Skeletal muscle cell (primary cell): ENCODE measurements at regions not wholly inside any gene's neighbourhood (a gene's known extent, or its start where the extent isn't known, plus 50 kb on each side); places are given as distances from the start of the nearest gene placed in this dataset.
A peak's percentile ranks its signal among the peaks of the same experiment; 100 is the strongest.

Source experiments
- DNase-seq: peaks from one replicate; pipeline ENCODE4 v3.0.0-alpha.2; 2010; ENCODE audit warnings: low read depth
- H3K4me3 ChIP-seq: 2 replicates; pipeline ENCODE4 v1.5.1; 2011; ENCODE audit warnings: low read depth, mild to moderate bottlenecking, control low read depth, low read length, moderate library complexity

DNA sequence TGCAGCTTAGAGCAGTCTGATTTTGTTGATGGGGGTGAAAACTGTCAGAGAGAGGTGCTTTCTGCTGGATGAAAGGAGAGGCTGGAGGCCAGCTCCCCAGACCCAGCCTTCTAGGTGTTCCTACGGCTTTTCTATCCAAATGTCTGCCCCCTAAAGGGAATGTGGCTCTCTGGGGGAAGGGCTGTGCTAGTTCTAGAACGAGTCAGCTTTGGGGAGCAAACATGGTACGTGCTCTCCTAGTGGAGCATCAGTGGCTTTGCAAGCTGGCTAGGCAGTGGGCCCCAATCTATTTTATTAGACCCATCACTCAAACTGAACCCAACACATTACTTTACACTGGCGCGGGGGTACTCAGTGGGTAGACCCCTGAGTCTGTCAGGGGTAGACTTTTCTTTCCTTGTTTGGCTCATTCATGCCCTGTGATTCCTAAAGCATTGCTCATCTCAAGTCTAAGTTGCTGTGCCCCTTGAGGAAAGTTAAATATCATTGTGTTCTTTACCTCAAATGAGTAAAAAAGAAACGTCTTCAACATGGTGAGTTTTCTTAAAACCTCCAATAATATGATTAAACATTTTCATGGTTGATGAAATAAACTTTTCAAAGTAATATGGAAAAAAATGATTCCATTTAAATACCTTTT, 254.9 kb downstream of the DLEU7 start:
- no peak overlapping the region for H3K4me3 ChIP-seq
- no peak for DNase-seq

DNA sequence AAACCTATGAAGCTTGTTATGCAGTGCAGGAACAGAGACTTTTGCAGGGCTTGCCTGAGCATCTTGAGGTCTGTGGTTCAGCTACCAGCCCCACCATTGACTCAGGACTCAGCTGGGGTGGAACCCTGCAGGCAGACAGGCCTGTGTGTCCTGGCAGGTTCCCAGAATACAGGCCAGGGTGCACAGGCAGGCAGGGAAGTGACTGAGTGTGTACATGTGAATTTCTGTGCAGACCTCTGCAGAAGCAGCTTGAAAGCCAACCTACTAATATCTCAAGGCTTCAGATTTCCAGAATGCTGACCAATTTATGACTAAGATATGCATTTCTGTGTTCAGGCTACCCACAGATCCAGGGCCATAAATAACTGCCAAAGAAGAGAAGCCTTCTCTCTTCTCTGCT, 254.4 kb downstream of the DLEU7 start:
- H3K4me3 ChIP-seq = no peak overlapping the region
- DNase-seq = peak; percentile 97

DNA sequence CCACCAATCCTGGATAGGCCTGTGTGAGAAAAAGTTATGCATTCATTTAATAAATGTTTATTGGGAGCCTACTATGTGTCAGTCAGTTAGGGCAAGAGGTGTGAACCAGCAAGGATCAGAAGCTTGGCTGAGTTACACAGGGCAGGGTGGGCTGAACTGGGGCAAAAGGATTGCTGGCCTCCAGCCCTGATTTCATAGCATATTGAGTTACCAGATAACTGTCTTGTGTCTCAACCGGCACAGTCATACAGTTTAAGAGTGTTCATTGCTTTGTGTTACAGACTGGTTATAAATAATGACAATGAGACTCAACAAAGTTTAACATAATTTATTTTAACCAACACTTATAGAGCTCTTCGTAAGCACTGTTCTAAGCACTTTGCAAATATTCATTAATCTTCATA, 253.8 kb downstream of the DLEU7 start:
- peak; percentile 82 for DNase-seq

DNA sequence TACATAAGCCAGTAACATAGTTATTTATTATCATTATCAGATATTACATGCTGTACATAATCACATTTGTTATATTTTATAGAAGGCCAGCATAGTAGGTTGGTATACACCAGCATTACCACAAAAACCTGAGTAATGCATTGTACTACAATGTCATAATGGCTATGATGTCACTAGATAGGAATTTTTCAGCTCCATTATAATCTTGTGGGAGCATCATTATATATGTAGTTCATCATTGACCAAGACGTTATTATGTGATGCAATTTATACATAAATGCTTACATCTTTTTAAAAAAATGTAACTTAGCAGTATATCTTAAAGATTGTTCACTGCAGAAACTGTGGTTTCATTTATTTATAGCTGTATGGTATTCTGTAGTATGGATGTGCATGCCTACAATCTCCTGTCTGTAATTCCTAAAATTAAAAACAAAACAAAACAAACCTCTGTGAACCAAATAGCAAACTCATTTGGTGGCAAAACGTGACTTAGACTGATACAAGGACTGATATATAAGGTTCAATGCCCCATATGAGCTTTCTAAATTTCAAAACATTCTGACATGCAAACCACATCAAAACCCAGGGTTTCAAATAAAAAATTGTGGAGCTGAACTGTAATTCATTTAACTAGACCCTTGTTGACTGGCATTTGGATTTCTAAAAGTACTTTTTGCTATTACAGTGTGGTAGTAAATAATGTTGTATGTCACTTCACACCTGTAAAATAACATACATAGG, 250.9 kb downstream of the DLEU7 start:
- H3K4me3 ChIP-seq = no peak overlapping the region
- peak; percentile 62 for DNase-seq

More for the DNA sequence above, 253.8 kb downstream of the DLEU7 start:
- no peak overlapping the region for H3K4me3 ChIP-seq

DNA sequence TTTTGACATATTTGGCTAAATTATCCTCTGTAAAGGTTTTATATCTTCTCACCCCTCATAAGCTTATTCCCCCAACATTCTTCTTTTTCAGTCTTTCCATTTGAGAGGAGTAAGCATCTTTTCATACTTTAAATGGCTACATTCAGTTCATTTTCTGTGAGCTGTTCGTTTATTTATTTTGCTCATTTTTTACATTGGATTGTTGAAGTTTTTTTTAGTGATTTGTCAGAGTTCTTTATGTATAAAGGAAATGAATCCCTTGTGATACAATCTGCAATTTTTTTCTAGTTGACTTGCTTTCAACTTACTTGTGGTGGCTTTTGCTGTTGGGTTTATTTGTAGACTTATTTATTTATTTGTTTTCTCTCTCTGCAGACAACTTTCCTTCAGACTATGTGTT, 250.3 kb downstream of the DLEU7 start:
- no peak overlapping the region for H3K4me3 ChIP-seq
- no peak for DNase-seq

DNA sequence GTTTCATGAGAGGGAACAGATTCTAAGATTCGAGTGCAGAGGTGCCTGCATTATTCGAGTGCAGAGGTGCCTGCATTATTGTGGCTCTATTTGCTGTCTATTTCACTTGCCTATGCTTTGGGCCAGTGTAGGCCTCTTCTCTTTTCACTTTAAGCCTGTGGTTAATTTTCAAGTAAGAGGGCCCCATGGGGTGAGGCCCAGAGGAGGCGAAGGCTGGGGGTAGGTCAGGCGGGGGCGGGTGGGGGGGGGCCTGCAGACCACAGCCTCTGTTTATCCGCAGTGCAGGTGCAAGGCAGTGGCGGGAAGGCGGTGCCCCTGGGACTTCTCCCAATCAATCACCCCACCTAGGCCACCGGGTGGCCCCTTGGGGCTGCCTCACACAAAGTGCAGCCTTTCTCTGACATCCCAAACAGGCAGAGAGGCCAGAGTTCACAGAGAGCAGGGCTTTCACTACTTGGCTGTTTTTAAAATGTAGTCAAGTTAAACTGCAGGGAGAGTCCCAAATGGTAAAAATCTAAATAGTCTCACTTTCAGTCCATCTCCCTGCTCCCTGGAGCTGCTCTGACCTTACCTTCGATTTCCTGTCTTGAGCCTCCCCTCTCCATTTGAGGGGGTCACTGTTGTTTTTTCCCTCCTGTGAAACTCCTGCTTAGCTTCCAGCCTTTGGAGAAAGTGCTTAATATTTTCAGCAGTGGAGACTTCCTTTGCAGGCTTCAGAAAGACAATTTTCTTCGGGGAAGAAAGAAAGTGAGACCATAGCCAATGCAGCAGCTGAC, 249.0 kb downstream of the DLEU7 start:
- no peak for DNase-seq

DNA sequence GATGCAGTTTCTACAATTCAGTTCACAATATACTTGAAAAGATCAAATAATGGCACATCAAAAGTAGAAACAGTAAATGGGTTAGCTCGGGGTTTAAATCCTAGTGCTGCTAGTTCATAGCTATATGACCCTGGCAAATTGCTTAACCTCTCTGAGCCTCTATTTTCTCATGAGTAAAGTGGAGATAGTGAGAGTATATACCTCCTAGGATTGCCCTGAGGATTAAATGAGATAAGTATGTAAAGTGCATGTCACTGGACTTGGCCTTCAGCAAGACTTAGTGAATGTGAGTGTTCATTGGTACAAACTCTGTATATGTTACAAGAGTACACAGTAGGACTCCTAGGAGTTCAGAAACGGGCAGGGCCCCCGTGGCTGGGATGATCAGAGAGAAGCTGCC, 248.3 kb downstream of the DLEU7 start:
- H3K4me3 ChIP-seq = no peak overlapping the region
- DNase-seq = no peak

More for the DNA sequence above, 249.0 kb downstream of the DLEU7 start:
- H3K4me3 ChIP-seq = no peak overlapping the region

DNA sequence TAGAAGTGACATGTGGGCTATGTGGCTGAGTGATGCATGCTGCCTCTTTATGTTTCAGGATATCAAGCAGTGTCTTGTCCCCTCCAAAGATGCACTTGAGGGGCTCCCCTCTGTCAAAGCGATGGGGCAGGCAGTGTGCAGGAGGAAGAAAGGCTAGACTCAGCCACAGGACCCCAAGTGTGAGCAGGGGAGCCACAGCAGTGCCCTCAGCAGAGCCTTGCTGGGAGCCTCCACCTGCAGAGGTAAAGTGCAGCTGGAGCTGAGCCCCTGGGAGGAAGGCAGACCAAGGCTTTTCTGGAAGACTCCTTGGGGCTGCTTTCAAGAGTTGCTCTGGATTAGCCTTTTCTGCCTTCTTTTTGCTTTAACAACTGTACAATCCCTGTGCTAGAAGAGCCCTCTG, 247.3 kb downstream of the DLEU7 start:
- DNase-seq = no peak
- no peak overlapping the region for H3K4me3 ChIP-seq

DNA sequence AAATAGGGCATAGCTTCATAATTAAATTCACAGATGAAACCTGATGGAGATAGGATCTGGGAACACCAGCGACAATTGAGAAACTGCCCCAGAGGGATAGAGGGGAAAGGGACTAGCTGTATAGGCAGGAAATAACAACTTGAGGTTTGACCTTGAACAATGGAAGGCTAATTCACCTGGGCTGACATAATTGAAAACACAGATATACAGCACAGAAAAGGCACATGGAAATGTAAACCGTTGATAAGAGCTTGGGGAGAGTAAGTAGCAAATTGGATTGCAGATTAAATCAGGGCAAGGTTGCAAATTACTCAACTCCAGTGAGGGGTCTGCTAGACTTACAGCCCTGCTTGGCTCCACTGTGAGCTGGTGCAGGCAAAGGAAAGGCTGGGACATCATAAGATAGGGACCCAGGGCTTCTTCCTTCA, 246.7 kb downstream of the DLEU7 start:
- H3K4me3 ChIP-seq = no peak overlapping the region
- no peak for DNase-seq

DNA sequence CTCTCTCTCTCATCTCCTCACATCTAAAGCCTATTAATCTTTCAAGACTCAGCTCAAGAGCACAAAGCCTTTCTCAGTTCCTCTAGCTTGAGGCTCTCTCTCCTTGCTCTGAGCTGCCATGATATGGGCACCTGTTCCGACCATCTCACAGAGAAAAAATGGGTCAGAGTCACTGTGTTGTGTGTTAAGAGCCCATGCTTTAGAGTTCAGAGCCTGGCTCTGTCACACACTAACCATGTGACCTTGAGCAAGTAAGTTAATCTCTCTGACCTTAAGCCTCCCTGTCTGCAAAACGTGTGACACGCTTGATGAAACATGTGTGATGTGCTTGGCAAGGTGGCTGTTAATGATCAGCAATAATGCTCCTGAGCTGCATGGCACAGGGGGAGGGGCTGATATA, 245.2 kb downstream of the DLEU7 start:
- DNase-seq = no peak
- H3K4me3 ChIP-seq = no peak overlapping the region

DNA sequence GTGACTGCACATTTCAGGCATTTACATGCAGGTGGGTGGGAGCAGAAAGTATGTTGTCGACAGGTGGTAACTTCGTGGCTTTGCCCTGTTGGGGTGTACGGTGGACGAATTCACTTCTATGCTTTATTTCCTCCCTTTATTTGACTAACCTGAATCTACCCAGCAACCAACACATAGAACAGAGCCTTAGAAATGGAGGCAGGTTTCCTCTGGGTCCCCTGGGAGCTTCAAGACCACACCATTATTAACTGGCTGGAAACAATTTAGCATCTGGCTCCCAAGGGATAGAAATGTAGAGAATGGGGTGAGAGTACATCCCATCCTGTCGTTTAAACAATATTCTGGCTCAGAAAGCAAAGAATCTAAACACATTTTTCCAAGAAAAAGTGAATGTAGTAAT, 244.4 kb downstream of the DLEU7 start:
- H3K4me3 ChIP-seq = no peak overlapping the region
- no peak for DNase-seq

DNA sequence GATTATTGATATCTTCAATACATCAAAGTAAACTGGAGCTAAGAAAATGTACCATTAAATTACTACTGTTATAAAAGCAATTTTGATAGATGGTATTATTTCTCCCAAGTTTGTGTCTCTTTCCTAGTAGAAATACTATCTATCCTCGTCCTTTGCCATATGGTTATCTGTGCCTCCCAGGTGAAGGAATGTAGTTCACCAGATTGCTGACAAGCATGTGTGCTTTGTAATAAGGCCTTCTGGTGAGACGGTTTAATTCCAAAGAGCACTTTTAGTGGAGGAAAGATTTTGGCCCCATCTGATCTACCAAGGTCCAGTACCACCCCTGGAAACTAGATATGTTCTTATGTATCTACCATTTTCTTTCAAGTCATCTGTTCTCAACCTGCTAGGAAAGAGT, 243.6 kb downstream of the DLEU7 start:
- no peak for DNase-seq
- no peak overlapping the region for H3K4me3 ChIP-seq

DNA sequence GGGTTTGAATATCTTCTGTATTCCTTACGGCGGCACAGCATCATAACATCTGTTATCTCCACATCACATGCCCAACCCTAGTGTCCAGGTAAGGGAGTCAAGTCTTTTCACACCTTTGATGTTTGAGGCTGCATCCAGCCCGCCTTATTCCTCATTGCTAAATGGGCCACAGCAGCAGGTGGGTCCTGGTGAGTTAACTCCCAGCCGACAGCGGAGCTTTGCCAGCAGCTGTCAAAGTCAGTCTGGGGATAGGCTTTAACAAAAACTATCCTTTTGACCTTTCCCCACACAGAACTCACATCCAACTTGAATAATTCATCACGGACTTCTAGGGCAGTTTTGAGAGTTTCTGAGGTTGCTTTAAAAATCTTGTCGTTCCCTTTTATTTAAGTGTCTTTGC, 235.1 kb downstream of the DLEU7 start:
- DNase-seq = no peak
- no peak overlapping the region for H3K4me3 ChIP-seq

DNA sequence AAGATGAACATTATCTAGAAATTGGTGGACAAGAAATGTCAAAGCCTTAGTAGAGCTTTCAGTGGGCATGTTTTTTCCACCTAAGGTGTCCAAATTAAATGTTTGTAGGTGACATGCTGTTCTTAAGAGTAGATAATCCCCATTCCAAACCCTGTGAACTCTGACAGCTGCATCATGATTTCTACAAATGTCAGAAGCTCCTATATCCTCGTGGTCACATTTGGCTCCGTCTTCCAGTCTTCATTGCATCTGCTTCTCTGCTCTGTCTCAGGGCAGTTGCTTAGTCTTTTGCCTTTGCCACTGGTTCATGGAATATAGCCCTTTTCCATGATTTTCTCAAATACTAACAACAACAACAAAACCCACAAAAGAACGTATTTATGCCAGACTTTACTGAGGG, 234.5 kb downstream of the DLEU7 start:
- no peak overlapping the region for H3K4me3 ChIP-seq
- DNase-seq = no peak

DNA sequence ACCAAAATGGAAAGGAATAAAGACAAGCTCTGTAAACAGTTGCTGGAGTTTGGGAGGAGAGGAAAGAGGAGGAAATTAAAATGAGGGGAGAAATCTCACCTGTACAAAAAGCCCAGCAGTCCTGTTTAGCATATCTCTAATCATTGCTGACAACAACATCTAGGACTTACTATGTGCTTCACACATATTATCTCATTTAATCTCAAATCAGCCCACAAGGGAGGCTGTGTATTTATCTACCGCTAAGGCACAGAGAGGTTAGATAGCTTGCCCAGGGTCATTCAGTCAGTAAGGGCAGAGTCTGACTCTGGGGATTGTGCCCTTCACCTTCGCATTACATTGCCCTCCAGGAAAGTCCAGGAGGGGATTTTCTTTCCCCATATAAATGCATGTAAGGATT, 233.3 kb downstream of the DLEU7 start:
- no peak for DNase-seq
- no peak overlapping the region for H3K4me3 ChIP-seq

DNA sequence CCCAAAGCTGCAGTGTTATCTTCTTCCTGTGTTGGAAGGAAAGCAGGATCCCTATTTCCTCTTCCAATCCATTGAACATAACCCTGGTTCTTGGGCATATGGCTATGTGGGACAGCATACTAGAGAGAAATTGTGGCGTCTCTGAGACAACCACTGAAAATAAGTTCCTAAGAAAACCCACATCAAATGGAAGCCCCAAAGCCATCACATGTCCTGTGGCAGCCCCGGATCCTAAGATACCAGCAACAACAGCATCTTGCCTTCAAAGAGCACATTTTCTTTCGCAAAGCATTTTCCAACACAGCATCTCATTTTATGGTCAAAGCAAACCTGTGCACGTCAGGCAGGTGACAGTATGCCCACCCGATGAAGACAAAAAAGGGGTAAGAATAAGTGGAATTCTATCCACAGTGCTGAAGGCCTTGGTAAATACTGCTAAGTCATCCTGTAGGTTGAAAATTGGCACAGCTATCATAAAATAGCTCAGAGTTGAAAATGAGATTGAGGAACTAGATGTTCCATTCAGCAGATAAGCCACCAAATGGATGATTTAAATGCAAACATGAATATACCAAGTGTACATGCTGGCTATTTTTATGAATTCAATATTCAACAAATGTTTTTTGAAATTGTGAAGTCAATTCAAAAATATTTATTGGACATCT, 232.2 kb downstream of the DLEU7 start:
- no peak overlapping the region for H3K4me3 ChIP-seq
- DNase-seq = no peak

DNA sequence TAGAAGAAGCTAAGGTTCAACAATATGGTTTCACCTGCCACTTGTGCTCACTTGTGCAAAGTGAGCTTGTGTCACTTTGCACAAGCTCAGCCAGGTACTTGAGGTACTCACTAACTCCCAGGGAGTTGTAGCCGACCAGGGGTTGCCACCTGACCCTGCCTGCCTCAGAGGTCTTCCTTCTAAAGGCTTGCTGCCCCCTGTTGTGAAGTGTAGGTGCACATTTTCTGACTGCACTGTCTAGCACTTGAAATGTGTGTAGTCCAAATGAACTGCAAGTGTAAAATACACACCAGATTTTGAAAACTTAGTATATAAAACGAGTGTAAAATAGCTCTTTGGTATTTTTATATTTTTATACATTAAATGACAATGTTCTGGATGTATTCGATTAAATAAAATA, 230.8 kb downstream of the DLEU7 start:
- H3K4me3 ChIP-seq = no peak overlapping the region
- DNase-seq = no peak

DNA sequence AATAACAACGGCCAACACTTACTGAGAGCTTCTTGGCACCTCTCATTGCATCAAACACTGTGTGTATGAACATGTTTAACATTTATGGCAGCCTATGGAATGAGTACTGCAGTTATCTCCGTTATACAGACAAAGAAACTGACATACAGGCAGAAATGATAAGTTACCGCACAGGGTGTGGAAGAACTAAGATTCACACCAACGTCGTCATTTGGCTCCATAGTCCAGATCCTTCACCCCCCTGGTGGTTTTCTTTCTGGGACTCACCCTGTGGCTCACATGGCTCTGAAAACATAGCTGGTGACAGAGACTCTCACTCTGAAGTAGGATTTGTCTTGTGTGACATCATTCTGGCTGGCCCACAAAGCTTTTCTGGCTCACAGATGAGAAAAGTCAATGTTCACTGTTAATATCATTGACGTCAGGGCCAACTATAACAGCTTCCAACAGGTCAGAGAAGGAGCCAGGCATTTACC, 230.1 kb downstream of the DLEU7 start:
- DNase-seq = no peak
- H3K4me3 ChIP-seq = no peak overlapping the region

DNA sequence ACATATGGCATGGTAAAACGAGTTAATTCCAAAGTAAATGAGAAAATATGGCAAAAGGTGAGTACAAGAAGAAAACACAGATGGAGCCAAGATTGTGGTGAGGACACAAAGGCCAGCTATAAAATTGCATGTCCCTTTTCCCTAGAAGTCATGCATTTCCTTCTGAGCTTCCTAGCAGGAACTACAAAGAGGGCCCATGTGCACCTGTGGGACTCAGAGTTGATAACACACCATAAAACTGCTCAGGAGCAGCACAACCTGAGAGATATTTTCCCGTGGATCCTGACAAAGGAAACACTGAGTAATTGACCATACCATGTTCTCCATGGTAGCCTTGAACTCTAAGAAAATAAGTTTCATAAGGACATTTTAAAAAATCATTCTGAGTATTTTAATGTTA, 228.3 kb downstream of the DLEU7 start:
- H3K4me3 ChIP-seq = no peak overlapping the region
- no peak for DNase-seq

DNA sequence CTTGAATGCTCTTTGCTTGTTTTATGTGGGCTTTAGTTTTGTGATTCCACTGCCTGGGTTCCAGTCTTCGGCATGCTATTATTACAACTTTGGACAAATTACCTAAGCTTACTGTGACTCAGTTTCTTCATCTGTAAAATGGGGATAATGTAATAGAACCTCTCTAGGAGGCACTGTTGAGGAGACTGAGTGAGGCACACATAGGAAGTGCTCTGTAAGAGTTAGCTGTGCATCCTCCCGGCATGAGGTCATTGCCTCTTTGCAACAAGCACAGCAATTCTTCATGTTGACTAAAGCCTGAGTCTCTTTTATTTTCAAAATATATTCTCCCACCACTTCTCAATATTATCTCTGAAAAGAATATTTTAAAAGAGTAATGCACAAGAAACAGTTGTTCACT, 227.4 kb downstream of the DLEU7 start:
- DNase-seq = peak; percentile 36
- H3K4me3 ChIP-seq = no peak overlapping the region
